Caco-2 (cell line): ENCODE measurements at regions not wholly inside any gene's neighbourhood (a gene's known extent, or its start where the extent isn't known, plus 50 kb on each side); places are given as distances from the start of the nearest gene placed in this dataset.

Experiments
- BruUV-seq: library from RNA; stranded (reverse); fragments of 400-500 nt; replicated peaks from 2 replicates; lab custom pipeline; 2021; lab: Mats Ljungman, UMichigan
- CTCF ChIA-PET: fragments of 300-600 bp; sonication (Branson Sonifier 250); formaldehyde crosslinking; loops from one replicate; lab custom pipeline; 2022; ENCODE audit warnings: antibody characterized with exemption; lab: Charles Lee
- POLR2A ChIA-PET: fragments of 300-600 bp; sonication (Branson Sonifier 250); formaldehyde crosslinking; loops from one replicate; lab custom pipeline; 2022; ENCODE audit warnings: antibody characterized with exemption; lab: Charles Lee
- DNase-seq, 2 experiments: peaks; one replicate each; pipeline versions ENCODE4 v3.0.0 to v3.0.0-alpha.2; 2020 to 2022
- H3K27me3 ChIP-seq: replicated peaks from 2 replicates; pipeline ENCODE4 v1.6.0; 2011; ENCODE audit warnings: low read length; ENCODE audit not compliant: control insufficient read depth, insufficient read depth
- H3K36me3 ChIP-seq: 2 replicates; pipeline ENCODE4 v1.5.1; 2011; ENCODE audit warnings: low read length; ENCODE audit not compliant: control insufficient read depth, insufficient read depth
- H3K4me1 ChIP-seq: fragments of 250-450 bp; sonication (Bioruptor Pico); 2 replicates; pipeline ENCODE4 v1.5.1; 2020; ENCODE audit warnings: mild to moderate bottlenecking
- H3K4me3 ChIP-seq: 2 replicates; pipeline ENCODE4 v1.5.1; 2011; ENCODE audit warnings: low read depth, mild to moderate bottlenecking, control low read depth, low read length
- H3K9me3 ChIP-seq: fragments of 250-450 bp; sonication (Bioruptor Pico); 2 replicates; pipeline ENCODE4 v1.5.1; 2020; ENCODE audit warnings: mild to moderate bottlenecking, moderate library complexity
- H3K27ac Mint-ChIP-seq: one replicate; pipeline ENCODE4 v1.8.0; 2022; ENCODE audit warnings: mixed read lengths; ENCODE audit not compliant: unreplicated experiment
- H3K27me3 Mint-ChIP-seq: one replicate; pipeline ENCODE4 v1.8.0; 2022; ENCODE audit warnings: mixed read lengths; ENCODE audit not compliant: insufficient read depth, unreplicated experiment
- H3K36me3 Mint-ChIP-seq: one replicate; pipeline ENCODE4 v1.8.0; 2022; ENCODE audit warnings: mild to moderate bottlenecking, mixed read lengths; ENCODE audit not compliant: insufficient read depth, unreplicated experiment
- H3K4me1 Mint-ChIP-seq: one replicate; pipeline ENCODE4 v1.8.0; 2022; ENCODE audit warnings: low read depth, mixed read lengths; ENCODE audit not compliant: unreplicated experiment
- H3K4me3 Mint-ChIP-seq: one replicate; pipeline ENCODE4 v1.8.0; 2022; ENCODE audit warnings: mild to moderate bottlenecking, moderate library complexity, mixed read lengths; ENCODE audit not compliant: unreplicated experiment
- H3K9me3 Mint-ChIP-seq: one replicate; pipeline ENCODE4 v1.8.0; 2022; ENCODE audit warnings: mixed read lengths; ENCODE audit not compliant: unreplicated experiment
- CTCF ChIP-seq, 2 experiments: fragments of 200-600 bp in 1 of 2; IDR thresholded peaks; 1 replicate in 1 of 2; 2 replicates in 1 of 2; pipeline versions ENCODE4 v1.5.1 to v1.8.0; 2011 to 2022; ENCODE audit warnings: antibody characterized with exemption in 1 of 2, control low read depth in 1 of 2, inconsistent platforms in 1 of 2, low read depth in 1 of 2, low read length in 1 of 2, mild to moderate bottlenecking in 1 of 2, moderate library complexity in 1 of 2; ENCODE audit not compliant: insufficient read depth in 1 of 2, severe bottlenecking in 1 of 2, unreplicated experiment in 1 of 2
- intact Hi-C: fragments of 100-400 bp; cut with micrococcal nuclease; formaldehyde crosslinking; loops from one replicate; pipeline ENCODE4 v1.10.0; 2022; ENCODE audit not compliant: unreplicated experiment

- Histone ChIP-seq H3K4me1 (no peaks in the 10 kb centered on the region), H3K36me3 (no peaks in the 10 kb centered on the region), H3K4me3 (no peak overlapping the region), H3K27me3 (no peaks in the 10 kb centered on the region), H3K9me3 (no peaks in the 10 kb centered on the region)
- no TSS peak for BruUV-seq
- no peak for DNase-seq
- H3K4me1 Mint-ChIP-seq: no peaks in the 10 kb centered on the region
- H3K4me3 Mint-ChIP-seq: no peak overlapping the region
- H3K27ac Mint-ChIP-seq: no peak overlapping the region
- CTCF ChIA-PET: no interaction called here
- POLR2A ChIA-PET: interaction anchor here (0.6 kb wide), 1 partner anchor 277 kb away, joined by 3 read pairs; no protein-coding TSS in a partner anchor
- intact Hi-C loops: no loop called here
- H3K36me3 Mint-ChIP-seq: no peaks in the 10 kb centered on the region
- TF ChIP-seq CTCF (IDR thresholded peaks at IDR 0.05; ENCODE audit: insufficient read depth in 1 of 2, low read depth in 1 of 2, low read length in 1 of 2, severe bottlenecking in 1 of 2, unreplicated experiment in 1 of 2): no peak
- H3K9me3 Mint-ChIP-seq: no peaks in the 10 kb centered on the region
- peaks cover 2% of the 10 kb centered on the region for H3K27me3 Mint-ChIP-seq
Measured at GRCh38 chr12:105968025-105968424, 170.7 kb downstream of the NUAK1 start.

GRCh38 chr12:105970885-105971284, 167.9 kb downstream of the NUAK1 start:
- intact Hi-C loops: no loop called here
- Mint-ChIP-seq H3K36me3 (no peaks in the 10 kb centered on the region), H3K9me3 (peaks cover 1% of the 10 kb centered on the region), H3K4me1 (no peaks in the 10 kb centered on the region), H3K4me3 (no peak overlapping the region), H3K27ac (no peak overlapping the region), H3K27me3 (peaks cover 2% of the 10 kb centered on the region)
- TF ChIP-seq CTCF (IDR thresholded peaks at IDR 0.05; ENCODE audit: insufficient read depth in 1 of 2, low read depth in 1 of 2, low read length in 1 of 2, severe bottlenecking in 1 of 2, unreplicated experiment in 1 of 2): no peak
- ChIA-PET CTCF (no interaction called here), POLR2A (no interaction called here)
- Histone ChIP-seq H3K9me3 (no peaks in the 10 kb centered on the region), H3K27me3 (no peaks in the 10 kb centered on the region), H3K4me3 (no peak overlapping the region), H3K4me1 (no peaks in the 10 kb centered on the region), H3K36me3 (no peaks in the 10 kb centered on the region)
- no peak for DNase-seq
- no TSS peak for BruUV-seq

- Mint-ChIP-seq H3K27ac (no peak overlapping the region), H3K9me3 (peaks cover 9% of the 10 kb centered on the region), H3K4me3 (no peak overlapping the region), H3K36me3 (no peaks in the 10 kb centered on the region), H3K4me1 (no peaks in the 10 kb centered on the region), H3K27me3 (peaks cover 2% of the 10 kb centered on the region)
- H3K9me3 ChIP-seq: no peaks in the 10 kb centered on the region
- no peak for DNase-seq
- no peaks in the 10 kb centered on the region for H3K4me1 ChIP-seq
- H3K4me3 ChIP-seq: no peak overlapping the region
- ChIA-PET POLR2A (no interaction called here), CTCF (no interaction called here)
- H3K36me3 ChIP-seq: no peaks in the 10 kb centered on the region
- H3K27me3 ChIP-seq: no peaks in the 10 kb centered on the region
- no TSS peak for BruUV-seq
- TF ChIP-seq CTCF (IDR thresholded peaks at IDR 0.05; ENCODE audit: insufficient read depth in 1 of 2, low read depth in 1 of 2, low read length in 1 of 2, severe bottlenecking in 1 of 2, unreplicated experiment in 1 of 2): no peak
- intact Hi-C loops: no loop called here
Measured at GRCh38 chr12:105974738-105975137, 164.0 kb downstream of the NUAK1 start.
